ENCODE measurements at regions not wholly inside any gene's neighbourhood (a gene's known extent, or its start where the extent isn't known, plus 50 kb on each side); places are given as distances from the start of the nearest gene placed in this dataset.

GRCh38 chr6:67133973-67134372 lies 1426.9 kb upstream of the EYS start:
- TF ChIP-seq CTCF (IDR thresholded peaks at IDR 0.05), result no peak
- DNase-seq (ENCODE audit: low spot score) (no peak), ATAC-seq (ENCODE audit: insufficient number of reproducible peaks, low FRiP score, low read depth) (no peak)
- H3K27me3 ChIP-seq (replicated peaks; ENCODE audit: insufficient read depth), result no peaks in the 10 kb centered on the region
- no peaks in the 10 kb centered on the region for H3K36me3 ChIP-seq
- H3K9me3 ChIP-seq, result no peaks in the 10 kb centered on the region
- no peaks in the 10 kb centered on the region for H3K4me1 ChIP-seq (ENCODE audit: control insufficient read depth in 1 of 2, low read depth in 2 of 2)
- no peak overlapping the region for H3K4me3 ChIP-seq
- H3K27ac ChIP-seq, result no peak overlapping the region

GRCh38 chr6:67131827-67132226 lies 1424.8 kb upstream of the EYS start:
- no peak for TF ChIP-seq CTCF (IDR thresholded peaks at IDR 0.05)
- Histone ChIP-seq H3K36me3 (no peaks in the 10 kb centered on the region), H3K27ac (peak overlapping the region; percentile 26 to 34), H3K4me3 (no peak overlapping the region), H3K4me1 (ENCODE audit: control insufficient read depth in 1 of 2, low read depth in 2 of 2) (no peaks in the 10 kb centered on the region), H3K9me3 (no peaks in the 10 kb centered on the region), H3K27me3 (replicated peaks; ENCODE audit: insufficient read depth) (no peaks in the 10 kb centered on the region)
- ATAC-seq (ENCODE audit: insufficient number of reproducible peaks, low FRiP score, low read depth) (no peak), DNase-seq (ENCODE audit: low spot score) (peak; percentile 40)

GRCh38 chr6:67129780-67130179 lies 1422.8 kb upstream of the EYS start:
- H3K9me3 ChIP-seq, result no peaks in the 10 kb centered on the region
- TF ChIP-seq CTCF (IDR thresholded peaks at IDR 0.05), result no peak
- H3K27me3 ChIP-seq (replicated peaks; ENCODE audit: insufficient read depth), result no peaks in the 10 kb centered on the region
- no peak for DNase-seq (ENCODE audit: low spot score)
- H3K4me3 ChIP-seq, result no peak overlapping the region
- no peak for ATAC-seq (ENCODE audit: insufficient number of reproducible peaks, low FRiP score, low read depth)
- H3K36me3 ChIP-seq, result no peaks in the 10 kb centered on the region
- H3K4me1 ChIP-seq (ENCODE audit: control insufficient read depth in 1 of 2, low read depth in 2 of 2), result no peaks in the 10 kb centered on the region
- H3K27ac ChIP-seq, result no peak overlapping the region

- no peaks in the 10 kb centered on the region for H3K4me1 ChIP-seq (ENCODE audit: control insufficient read depth in 1 of 2, low read depth in 2 of 2)
- H3K4me3 ChIP-seq, result no peak overlapping the region
- ATAC-seq (ENCODE audit: insufficient number of reproducible peaks, low FRiP score, low read depth) (no peak), DNase-seq (ENCODE audit: low spot score) (no peak)
- no peaks in the 10 kb centered on the region for H3K36me3 ChIP-seq
- TF ChIP-seq CTCF (IDR thresholded peaks at IDR 0.05), result no peak
- H3K27me3 ChIP-seq (replicated peaks; ENCODE audit: insufficient read depth), result no peaks in the 10 kb centered on the region
- H3K27ac ChIP-seq, result no peak overlapping the region
- no peaks in the 10 kb centered on the region for H3K9me3 ChIP-seq
Measured at GRCh38 chr6:67127041-67127440, 1420.0 kb upstream of the EYS start.

- Histone ChIP-seq H3K36me3 (no peaks in the 10 kb centered on the region), H3K4me3 (no peak overlapping the region), H3K27ac (no peak overlapping the region), H3K4me1 (ENCODE audit: control insufficient read depth in 1 of 2, low read depth in 2 of 2) (no peaks in the 10 kb centered on the region), H3K27me3 (replicated peaks; ENCODE audit: insufficient read depth) (no peaks in the 10 kb centered on the region), H3K9me3 (no peaks in the 10 kb centered on the region)
- DNase-seq (ENCODE audit: low spot score) (no peak), ATAC-seq (ENCODE audit: insufficient number of reproducible peaks, low FRiP score, low read depth) (no peak)
- no peak for TF ChIP-seq CTCF (IDR thresholded peaks at IDR 0.05)
Measured at GRCh38 chr6:67121115-67121514, 1414.1 kb upstream of the EYS start.

Data from thoracic aorta (tissue), 2 donors.